Sigmoid colon (tissue), 6 donors: ENCODE measurements at regions not wholly inside any gene's neighbourhood (a gene's known extent, or its start where the extent isn't known, plus 50 kb on each side); places are given as distances from the start of the nearest gene placed in this dataset.

Source experiments
- DNase-seq: peaks from one replicate; pipeline ENCODE4 v3.0.0-alpha.2; 2019
- H3K27ac ChIP-seq, 4 donors: fragments of 200-600 bp; sonication (generic); one replicate each; pipeline ENCODE4 v1.5.1; 2016 to 2019; ENCODE audit warnings: mild to moderate bottlenecking in 1 of 4
- H3K27me3 ChIP-seq, 3 donors: fragments of 200-600 bp; sonication (generic); one replicate each; pipeline ENCODE4 v1.5.1; 2019; ENCODE audit warnings: mild to moderate bottlenecking in 1 of 3
- H3K36me3 ChIP-seq, 4 donors: fragments of 200-600 bp; sonication (generic); one replicate each; pipeline ENCODE4 v1.5.1; 2016 to 2019
- H3K4me1 ChIP-seq, 4 donors: fragments of 200-600 bp; sonication (generic); one replicate each; pipeline ENCODE4 v1.5.1; 2017 to 2019
- H3K4me3 ChIP-seq, 4 donors: fragments of 200-600 bp; sonication (generic); one replicate each; pipeline ENCODE4 v1.5.1; 2017 to 2019; ENCODE audit warnings: mild to moderate bottlenecking in 2 of 4, moderate library complexity in 1 of 4
- H3K9me3 ChIP-seq, 4 donors: fragments of 200-600 bp in 3 of 4; sonication (generic) in 3 of 4; one replicate each; pipeline versions ENCODE4 v1.5.1 to v1.6.1; 2013 to 2019
- CTCF ChIP-seq, 4 experiments: fragments of 450-650 bp in 3 of 4; fragments of 200-600 bp in 1 of 4; IDR thresholded peaks; one replicate each; pipeline ENCODE4 v1.5.1; 2016 to 2019; ENCODE audit warnings: antibody characterized with exemption in 4 of 4, mild to moderate bottlenecking in 3 of 4, moderate library complexity in 2 of 4
- EP300 ChIP-seq, 4 donors: sonication (generic); formaldehyde crosslinking; IDR thresholded peaks; one replicate each; pipeline ENCODE4 v1.6.1; 2017; ENCODE audit warnings: antibody characterized with exemption in 4 of 4
- POLR2A ChIP-seq, 2 donors: fragments of 450-650 bp; IDR thresholded peaks; one replicate each; pipeline ENCODE4 v1.6.1; 2016; ENCODE audit warnings: antibody characterized with exemption in 2 of 2, mild to moderate bottlenecking in 2 of 2, moderate library complexity in 2 of 2
- POLR2AphosphoS5 ChIP-seq, 4 donors: sonication (generic); formaldehyde crosslinking; IDR thresholded peaks; one replicate each; pipeline ENCODE4 v1.6.1; 2017; ENCODE audit warnings: antibody characterized with exemption in 4 of 4
- WGBS, 2 donors: extraction: QIAGEN DNeasy Blood & Tissue Kit; methylation state at CpG; one replicate each; pipeline ENCODE4 v1.1.7; 2013; 5-methylcytosine and 5-hydroxymethylcytosine counted together
- intact Hi-C: fragments of 100-400 bp; cut with DNase I; formaldehyde crosslinking; loops from one replicate; pipeline ENCODE4 v1.15.1; 2023
- donor health status: healthy with polysubstance abuse.
- donor health status: healthy.

- 49 to 70% methylated on average over 3 of the region's 3 CpGs for WGBS, 2 donors
Observed at GRCh38 chr13:53341144-53341510, 312.5 kb downstream of the OLFM4 start.

GRCh38 chr13:53342623-53343360 lies 314.2 kb downstream of the OLFM4 start:
- H3K4me1 ChIP-seq, result no peaks in the 10 kb centered on the region
- no peak overlapping the region for H3K27ac ChIP-seq
- no peaks in the 10 kb centered on the region for H3K36me3 ChIP-seq
- no peak overlapping the region for H3K4me3 ChIP-seq
- intact Hi-C loops, result no loop called here
- no peaks in the 10 kb centered on the region for H3K27me3 ChIP-seq
- 23 to 39% methylated on average over 3 of the region's 3 CpGs for WGBS, 2 donors
- DNase-seq, result no peak
- TF ChIP-seq POLR2AphosphoS5 (IDR thresholded peaks at IDR 0.05) (no peak), EP300 (IDR thresholded peaks at IDR 0.05) (no peak), CTCF (IDR thresholded peaks at IDR 0.05) (no peak), POLR2A (IDR thresholded peaks at IDR 0.05) (no peak)
- H3K9me3 ChIP-seq, result no peaks in the 10 kb centered on the region

More at GRCh38 chr13:53341144-53341510, 312.5 kb downstream of the OLFM4 start:
- intact Hi-C loops, result no loop called here
- no peaks in the 10 kb centered on the region for H3K27me3 ChIP-seq
- no peak overlapping the region for H3K4me3 ChIP-seq
- TF ChIP-seq POLR2AphosphoS5 (IDR thresholded peaks at IDR 0.05) (no peak), EP300 (IDR thresholded peaks at IDR 0.05) (no peak), POLR2A (IDR thresholded peaks at IDR 0.05) (no peak)
- DNase-seq, result no peak
- no peaks in the 10 kb centered on the region for H3K4me1 ChIP-seq
- no peaks in the 10 kb centered on the region for H3K9me3 ChIP-seq
- H3K27ac ChIP-seq, result no peak overlapping the region
- H3K36me3 ChIP-seq, result no peaks in the 10 kb centered on the region

DNA sequence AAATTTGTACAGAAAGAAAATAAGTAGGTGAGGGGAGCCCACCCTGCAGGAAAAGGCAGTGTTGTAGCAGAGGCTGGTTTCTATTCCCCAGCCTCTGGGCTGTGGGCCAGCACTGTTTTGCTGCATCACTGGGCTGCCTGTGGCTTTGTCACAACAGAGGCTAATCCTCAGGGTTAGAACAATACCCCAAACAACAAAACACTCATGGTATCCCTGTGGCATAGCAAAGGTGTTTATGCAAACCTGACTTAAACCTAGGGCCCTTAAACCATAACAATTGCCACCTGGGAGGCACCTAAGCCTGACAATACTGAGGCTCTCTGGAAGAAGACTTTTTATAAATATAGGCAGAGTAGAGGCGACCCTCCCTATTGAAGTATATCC lies 314.7 kb downstream of the OLFM4 start:
- no peak for DNase-seq
- Histone ChIP-seq H3K36me3 (no peaks in the 10 kb centered on the region), H3K4me1 (no peaks in the 10 kb centered on the region), H3K4me3 (no peak overlapping the region), H3K27me3 (no peaks in the 10 kb centered on the region), H3K9me3 (no peaks in the 10 kb centered on the region), H3K27ac (no peak overlapping the region)
- intact Hi-C loops, result no loop called here
- WGBS, 2 donors, result 65 to 71% methylated on average over 1 of the region's 1 CpG
- TF ChIP-seq EP300 (IDR thresholded peaks at IDR 0.05), result no peak
- TF ChIP-seq CTCF (IDR thresholded peaks at IDR 0.05), result no peak
- TF ChIP-seq POLR2A (IDR thresholded peaks at IDR 0.05), result no peak
- TF ChIP-seq POLR2AphosphoS5 (IDR thresholded peaks at IDR 0.05), result no peak

- intact Hi-C loops, result no loop called here
- no peak for DNase-seq
- TF ChIP-seq EP300 (IDR thresholded peaks at IDR 0.05) (no peak), POLR2A (IDR thresholded peaks at IDR 0.05) (no peak), POLR2AphosphoS5 (IDR thresholded peaks at IDR 0.05) (no peak), CTCF (IDR thresholded peaks at IDR 0.05) (no peak)
- H3K4me1 ChIP-seq, result no peaks in the 10 kb centered on the region
- H3K4me3 ChIP-seq, result no peak overlapping the region
- 45 to 57% methylated on average over 1 of the region's 1 CpG for WGBS, 2 donors
- H3K36me3 ChIP-seq, result no peaks in the 10 kb centered on the region
- H3K9me3 ChIP-seq, result no peaks in the 10 kb centered on the region
- H3K27ac ChIP-seq, result no peak overlapping the region
- H3K27me3 ChIP-seq, result no peaks in the 10 kb centered on the region
Observed at GRCh38 chr13:53351021-53351420, 322.4 kb downstream of the OLFM4 start.

DNA sequence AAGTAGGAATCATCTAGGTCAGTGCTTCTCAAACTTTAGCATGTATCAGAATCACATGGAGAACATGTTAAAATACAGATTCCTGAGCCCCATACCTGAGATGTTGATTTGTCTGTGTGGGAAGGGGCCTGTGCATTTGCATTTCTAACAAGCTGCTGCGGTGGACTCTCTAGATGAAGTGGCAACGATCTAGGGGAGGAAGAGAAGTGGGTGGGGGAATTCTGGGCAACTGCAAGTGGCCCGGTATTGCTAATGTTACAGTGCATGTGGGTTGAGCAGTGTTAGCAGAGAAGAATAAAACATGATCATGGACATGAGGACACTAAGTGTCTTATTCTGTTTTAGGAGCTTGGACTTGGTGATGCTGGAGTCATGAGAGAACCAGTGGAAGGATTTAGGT lies 329.0 kb downstream of the OLFM4 start:
- no peak for DNase-seq
- Histone ChIP-seq H3K4me3 (no peak overlapping the region), H3K36me3 (no peaks in the 10 kb centered on the region), H3K9me3 (no peaks in the 10 kb centered on the region), H3K4me1 (no peaks in the 10 kb centered on the region), H3K27me3 (no peaks in the 10 kb centered on the region), H3K27ac (no peak overlapping the region)
- intact Hi-C loops, result no loop called here
- WGBS, 2 donors, result 70 to 78% methylated on average over 3 of the region's 3 CpGs
- no peak for TF ChIP-seq POLR2AphosphoS5 (IDR thresholded peaks at IDR 0.05)
- TF ChIP-seq CTCF (IDR thresholded peaks at IDR 0.05), result no peak
- TF ChIP-seq POLR2A (IDR thresholded peaks at IDR 0.05), result no peak
- no peak for TF ChIP-seq EP300 (IDR thresholded peaks at IDR 0.05)
